CD4-positive, alpha-beta T cell (primary cell): ENCODE measurements at regions not wholly inside any gene's neighbourhood (a gene's known extent, or its start where the extent isn't known, plus 50 kb on each side); places are given as distances from the start of the nearest gene placed in this dataset.

Experiments
- ATAC-seq: fragments of 200-7000 bp; cut with Tn5 transposase; one replicate; pipeline ENCODE4 v1.10.0; 2022; ENCODE audit warnings: mild to moderate bottlenecking; ENCODE audit not compliant: poor library complexity
- CTCF ChIA-PET: fragments of 350-600 bp; sonication (Branson Sonifier 250); formaldehyde crosslinking; loops from one replicate; lab custom pipeline; 2021; ENCODE audit warnings: antibody characterized with exemption, inconsistent platforms; lab: Charles Lee
- POLR2A ChIA-PET: fragments of 350-600 bp; sonication (Branson Sonifier 250); formaldehyde crosslinking; loops from one replicate; lab custom pipeline; 2021; ENCODE audit warnings: antibody characterized with exemption, inconsistent platforms; lab: Charles Lee
- DNase-seq, 14 experiments: peaks; one replicate each; pipeline ENCODE4 v3.0.0-alpha.2; 2013 to 2020; ENCODE audit warnings: mixed read lengths in 2 of 14
- H3K27ac ChIP-seq, 2 donors: one replicate each; pipeline versions ENCODE4 v1.5.1 to v1.7.0; 2013; ENCODE audit warnings: low read length in 2 of 2, low read depth in 1 of 2, mild to moderate bottlenecking in 1 of 2
- H3K27me3 ChIP-seq, 2 experiments: 1 replicate in 1 of 2; 2 replicates in 1 of 2; pipeline versions ENCODE4 v1.6.1 to v1.7.0; 2013; ENCODE audit warnings: low read length in 2 of 2, control low read depth in 1 of 2, mild to moderate bottlenecking in 1 of 2, moderate library complexity in 1 of 2; ENCODE audit not compliant: insufficient read depth in 2 of 2, control insufficient read depth in 1 of 2
- H3K36me3 ChIP-seq: one replicate; pipeline ENCODE4 v1.6.1; 2013; ENCODE audit warnings: low read length, control low read depth; ENCODE audit not compliant: insufficient read depth
- H3K4me1 ChIP-seq: one replicate; pipeline ENCODE4 v1.6.1; 2013; ENCODE audit warnings: low read length, control low read depth; ENCODE audit not compliant: insufficient read depth
- H3K4me3 ChIP-seq: one replicate; pipeline ENCODE4 v1.5.1; 2013; ENCODE audit warnings: mild to moderate bottlenecking, low read length, moderate library complexity
- H3K9me3 ChIP-seq, 2 experiments: 1 replicate in 1 of 2; 2 replicates in 1 of 2; pipeline versions ENCODE4 v1.6.1 to v1.7.0; 2013; ENCODE audit warnings: low read length in 2 of 2, mild to moderate bottlenecking in 2 of 2, control low read depth in 1 of 2, moderate library complexity in 1 of 2; ENCODE audit not compliant: control insufficient read depth in 1 of 2, insufficient read depth in 1 of 2
- H3K27ac Mint-ChIP-seq: one replicate; pipeline ENCODE4 v1.8.0; 2020; ENCODE audit warnings: mixed read lengths
- H3K27me3 Mint-ChIP-seq: one replicate; pipeline ENCODE4 v1.8.0; 2021; ENCODE audit warnings: mixed read lengths
- H3K36me3 Mint-ChIP-seq: one replicate; pipeline ENCODE4 v1.8.0; 2021; ENCODE audit warnings: low read depth, mixed read lengths
- H3K4me1 Mint-ChIP-seq: one replicate; pipeline ENCODE4 v1.8.0; 2021; ENCODE audit warnings: low read depth, mixed read lengths
- H3K4me3 Mint-ChIP-seq: one replicate; pipeline ENCODE4 v1.8.0; 2020; ENCODE audit warnings: mild to moderate bottlenecking, mixed read lengths
- H3K9me3 Mint-ChIP-seq: one replicate; pipeline ENCODE4 v1.8.0; 2020; ENCODE audit warnings: mixed read lengths
- intact Hi-C, 2 experiments: fragments of 100-400 bp; cut with DNase I in 1 of 2; cut with micrococcal nuclease in 1 of 2; formaldehyde crosslinking; loops; one replicate each; pipeline versions ENCODE4 v1.15.1 to v1.9.0; 2023 to 2025; cut with DNase I, micrococcal nuclease
- TF ChIP-seq, protein P1 (sequence below): fragments of 200-600 bp; IDR thresholded peaks from one replicate; pipeline ENCODE4 v1.8.0; 2022; ENCODE audit warnings: antibody characterized with exemption, mild to moderate bottlenecking

DNA sequence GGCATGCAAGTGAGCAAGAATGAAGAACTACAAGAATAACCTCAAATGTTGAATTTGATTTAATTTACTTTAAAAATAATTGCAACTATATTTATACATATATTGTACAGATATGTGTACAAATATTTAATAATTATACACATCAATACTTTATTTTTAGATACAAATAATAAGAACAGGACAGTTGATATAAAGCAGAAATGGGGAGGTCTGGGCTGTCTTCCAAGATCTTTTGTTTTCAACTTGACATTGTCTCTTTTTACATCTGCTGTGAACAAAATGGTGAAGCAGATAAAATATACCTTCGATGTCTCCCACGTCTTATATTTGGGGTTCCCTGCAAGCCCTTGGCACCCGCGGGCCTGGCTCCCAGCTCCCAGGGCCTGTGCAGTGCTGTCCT lies 231.3 kb upstream of the RBBP8 start:
- peaks cover 22% of the 10 kb centered on the region for H3K27me3 Mint-ChIP-seq
- no peak overlapping the region for H3K27ac Mint-ChIP-seq
- H3K27ac ChIP-seq = no peak overlapping the region
- no peak for DNase-seq
- H3K9me3 ChIP-seq = no peaks in the 10 kb centered on the region
- H3K4me1 ChIP-seq = no peaks in the 10 kb centered on the region
- no peak for ATAC-seq
- TF ChIP-seq, protein P1, sequence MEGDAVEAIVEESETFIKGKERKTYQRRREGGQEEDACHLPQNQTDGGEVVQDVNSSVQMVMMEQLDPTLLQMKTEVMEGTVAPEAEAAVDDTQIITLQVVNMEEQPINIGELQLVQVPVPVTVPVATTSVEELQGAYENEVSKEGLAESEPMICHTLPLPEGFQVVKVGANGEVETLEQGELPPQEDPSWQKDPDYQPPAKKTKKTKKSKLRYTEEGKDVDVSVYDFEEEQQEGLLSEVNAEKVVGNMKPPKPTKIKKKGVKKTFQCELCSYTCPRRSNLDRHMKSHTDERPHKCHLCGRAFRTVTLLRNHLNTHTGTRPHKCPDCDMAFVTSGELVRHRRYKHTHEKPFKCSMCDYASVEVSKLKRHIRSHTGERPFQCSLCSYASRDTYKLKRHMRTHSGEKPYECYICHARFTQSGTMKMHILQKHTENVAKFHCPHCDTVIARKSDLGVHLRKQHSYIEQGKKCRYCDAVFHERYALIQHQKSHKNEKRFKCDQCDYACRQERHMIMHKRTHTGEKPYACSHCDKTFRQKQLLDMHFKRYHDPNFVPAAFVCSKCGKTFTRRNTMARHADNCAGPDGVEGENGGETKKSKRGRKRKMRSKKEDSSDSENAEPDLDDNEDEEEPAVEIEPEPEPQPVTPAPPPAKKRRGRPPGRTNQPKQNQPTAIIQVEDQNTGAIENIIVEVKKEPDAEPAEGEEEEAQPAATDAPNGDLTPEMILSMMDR = no peak
- POLR2A ChIA-PET = no interaction called here
- H3K36me3 Mint-ChIP-seq = no peaks in the 10 kb centered on the region
- no peak overlapping the region for H3K4me3 Mint-ChIP-seq
- intact Hi-C loops = loop anchor here in 1 of 2 experiments (10.0 kb wide), 1 partner anchor 1207 kb away; no protein-coding TSS in a partner anchor
- H3K9me3 Mint-ChIP-seq = no peaks in the 10 kb centered on the region
- no peaks in the 10 kb centered on the region for H3K4me1 Mint-ChIP-seq
- no peak overlapping the region for H3K4me3 ChIP-seq
- H3K27me3 ChIP-seq = peaks cover 0 to 5% of the 10 kb centered on the region in 2 experiments
- H3K36me3 ChIP-seq = no peaks in the 10 kb centered on the region
- CTCF ChIA-PET = no interaction called here

DNA sequence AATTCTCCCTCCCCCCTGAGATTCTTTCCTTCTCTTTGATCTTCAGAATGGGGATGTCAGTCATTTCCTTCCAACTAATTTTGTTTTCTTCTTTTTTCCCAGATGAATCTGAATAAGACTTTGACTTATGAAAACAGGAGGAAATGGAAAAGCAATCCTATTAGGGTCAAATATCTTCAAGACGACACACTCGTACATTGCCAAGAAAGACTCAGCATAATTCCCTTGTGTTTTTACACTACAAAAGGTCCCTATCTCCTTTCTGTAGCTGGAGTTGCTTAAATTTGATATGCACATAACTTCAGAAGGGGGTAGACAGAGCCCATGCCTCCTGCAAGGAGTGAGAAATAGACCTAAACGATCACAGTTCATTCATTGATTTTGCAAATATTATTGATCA lies 230.3 kb upstream of the RBBP8 start:
- H3K27ac ChIP-seq = no peak overlapping the region
- DNase-seq (no peak), ATAC-seq (no peak)
- TF ChIP-seq, protein P1 = no peak
- H3K4me3 ChIP-seq = no peak overlapping the region
- H3K4me1 ChIP-seq = no peaks in the 10 kb centered on the region
- H3K36me3 ChIP-seq = no peaks in the 10 kb centered on the region
- no peak overlapping the region for H3K27ac Mint-ChIP-seq
- CTCF ChIA-PET = no interaction called here
- no peaks in the 10 kb centered on the region for H3K36me3 Mint-ChIP-seq
- no peaks in the 10 kb centered on the region for H3K4me1 Mint-ChIP-seq
- H3K27me3 Mint-ChIP-seq = peaks cover 22% of the 10 kb centered on the region
- POLR2A ChIA-PET = no interaction called here
- H3K27me3 ChIP-seq = peaks cover 0 to 5% of the 10 kb centered on the region in 2 experiments
- H3K9me3 ChIP-seq = no peaks in the 10 kb centered on the region
- no peak overlapping the region for H3K4me3 Mint-ChIP-seq
- intact Hi-C loops = loop anchor here in 1 of 2 experiments (10.0 kb wide), 1 partner anchor 1208 kb away; no protein-coding TSS in a partner anchor
- no peaks in the 10 kb centered on the region for H3K9me3 Mint-ChIP-seq

GRCh38 chr18:22703883-22704585 lies 229.1 kb upstream of the RBBP8 start:
- Mint-ChIP-seq H3K4me3 (no peak overlapping the region), H3K9me3 (no peaks in the 10 kb centered on the region), H3K27me3 (peaks cover 22% of the 10 kb centered on the region), H3K27ac (no peak overlapping the region), H3K36me3 (no peaks in the 10 kb centered on the region), H3K4me1 (no peaks in the 10 kb centered on the region)
- no peaks in the 10 kb centered on the region for H3K4me1 ChIP-seq
- ATAC-seq = no peak
- TF ChIP-seq, protein P1 = peak; percentile 49
- ChIA-PET CTCF (no interaction called here), POLR2A (no interaction called here)
- H3K4me3 ChIP-seq = no peak overlapping the region
- no peaks in the 10 kb centered on the region for H3K9me3 ChIP-seq
- H3K27me3 ChIP-seq = peaks cover 0 to 5% of the 10 kb centered on the region in 2 experiments
- no peak overlapping the region for H3K27ac ChIP-seq
- peak in 3 of 14 experiments; percentile 34 to 41 (median 36) for DNase-seq
- H3K36me3 ChIP-seq = no peaks in the 10 kb centered on the region
- intact Hi-C loops = loop anchor here in 1 of 2 experiments (10.0 kb wide), 1 partner anchor 1209 kb away; no protein-coding TSS in a partner anchor
